ENCODE measurements at regions not wholly inside any gene's neighbourhood (a gene's known extent, or its start where the extent isn't known, plus 50 kb on each side); places are given as distances from the start of the nearest gene placed in this dataset.

- no peak for TF ChIP-seq ZBTB46 (CRISPR knock-in tag; IDR thresholded peaks at IDR 0.05; ENCODE audit: borderline replicate concordance)
- no peak for TF ChIP-seq MBD4 (IDR thresholded peaks at IDR 0.05; ENCODE audit: borderline replicate concordance, low read length)
- TF ChIP-seq ZNF607 (CRISPR knock-in tag; IDR thresholded peaks at IDR 0.05; ENCODE audit: borderline replicate concordance) = peak; percentile 75; the same call in 1 of the 2 replicates
- TF ChIP-seq ZNF224 (CRISPR knock-in tag; IDR thresholded peaks at IDR 0.05) = no peak
- no peak for TF ChIP-seq ZNF34 (CRISPR knock-in tag; IDR thresholded peaks at IDR 0.05; ENCODE audit: borderline replicate concordance)
- peak; percentile 76; the same call in 1 of the 2 replicates for TF ChIP-seq PRDM10 (CRISPR knock-in tag; IDR thresholded peaks at IDR 0.05; ENCODE audit: low read depth)
- TF ChIP-seq NFYB (CRISPR knock-in tag; IDR thresholded peaks at IDR 0.05) = no peak
- peak; percentile 31 for TF ChIP-seq SKI (IDR thresholded peaks at IDR 0.05; ENCODE audit: partially characterized antibody)
- peak; percentile 43 for TF ChIP-seq YY1 (IDR thresholded peaks at IDR 0.05; ENCODE audit: insufficient read depth, insufficient replicate concordance, low read depth, low read length)
- TF ChIP-seq GMEB1 (CRISPR knock-in tag; IDR thresholded peaks at IDR 0.05; ENCODE audit: borderline replicate concordance) = no peak
- peak; percentile 29 for TF ChIP-seq HNRNPLL (IDR thresholded peaks at IDR 0.05; ENCODE audit: low read depth, low read length, poor library complexity, severe bottlenecking)
- 0 out of 2 replicates have a peak, but pooled peaks have one; percentile 54 for TF ChIP-seq HNRNPL (IDR thresholded peaks at IDR 0.05; ENCODE audit: low read depth, low read length)
- TF ChIP-seq SETDB1 (CRISPR knock-in tag; IDR thresholded peaks at IDR 0.05; ENCODE audit: borderline replicate concordance) = no peak
- no peak for TF ChIP-seq NAIF1 (CRISPR knock-in tag; IDR thresholded peaks at IDR 0.05; ENCODE audit: borderline replicate concordance)
- no peak for TF ChIP-seq E2F2 (CRISPR knock-in tag; IDR thresholded peaks at IDR 0.05; ENCODE audit: borderline replicate concordance)
- TF ChIP-seq ZBTB10 (CRISPR knock-in tag; IDR thresholded peaks at IDR 0.05; ENCODE audit: borderline replicate concordance) = no peak; the same call in 1 of the 2 replicates
These were observed 117.4 kb upstream of the SLC45A1 start (continued) for GRCh38 chr1:8200317-8201115.
